Stimulated activated CD4-positive, alpha-beta T cell treated with anti-CD3 and anti-CD28 coated beads, Interleukin-15, amount 100 ng/mL, for 24 hours (primary cell): ENCODE measurements at regions not wholly inside any gene's neighbourhood (a gene's known extent, or its start where the extent isn't known, plus 50 kb on each side); places are given as distances from the start of the nearest gene placed in this dataset.

Source experiments
- DNase-seq: peaks from one replicate; pipeline ENCODE4 v3.0.0-alpha.2; 2020

- no peak for DNase-seq
Measured at GRCh38 chr12:24255920-24256665, 306.6 kb upstream of the SOX5 start.

GRCh38 chr12:24252602-24253001 lies 303.1 kb upstream of the SOX5 start:
- DNase-seq = no peak

GRCh38 chr12:24246934-24247333 lies 297.5 kb upstream of the SOX5 start:
- no peak for DNase-seq

GRCh38 chr12:24246376-24246775 lies 296.9 kb upstream of the SOX5 start:
- no peak for DNase-seq

GRCh38 chr12:24244801-24245200 lies 295.3 kb upstream of the SOX5 start:
- DNase-seq = no peak

GRCh38 chr12:24244231-24244630 lies 294.8 kb upstream of the SOX5 start:
- DNase-seq = no peak

GRCh38 chr12:24240707-24241106 lies 291.2 kb upstream of the SOX5 start:
- DNase-seq = no peak

- no peak for DNase-seq
Measured at GRCh38 chr12:24233519-24234246, 284.2 kb upstream of the SOX5 start.

- DNase-seq = no peak
Measured at GRCh38 chr12:24232531-24232930, 283.1 kb upstream of the SOX5 start.

GRCh38 chr12:24231298-24231697 lies 281.8 kb upstream of the SOX5 start:
- DNase-seq = no peak

- DNase-seq = no peak
Measured at GRCh38 chr12:24230061-24230701, 280.7 kb upstream of the SOX5 start.

- DNase-seq = no peak
Measured at GRCh38 chr12:24229031-24229700, 279.7 kb upstream of the SOX5 start.

- no peak for DNase-seq
Measured at GRCh38 chr12:24228371-24228770, 278.9 kb upstream of the SOX5 start.

- DNase-seq = no peak
Measured at GRCh38 chr12:24227551-24227950, 278.1 kb upstream of the SOX5 start.

- no peak for DNase-seq
Measured at GRCh38 chr12:24226745-24227350, 277.4 kb upstream of the SOX5 start.

GRCh38 chr12:24224401-24224800 lies 274.9 kb upstream of the SOX5 start:
- DNase-seq = no peak

- no peak for DNase-seq
Measured at GRCh38 chr12:24223926-24224325, 274.5 kb upstream of the SOX5 start.

GRCh38 chr12:24222968-24223367 lies 273.5 kb upstream of the SOX5 start:
- DNase-seq = no peak

- no peak for DNase-seq
Measured at GRCh38 chr12:24212496-24212895, 263.0 kb upstream of the SOX5 start.

- DNase-seq = no peak
Measured at GRCh38 chr12:24206621-24207020, 257.2 kb upstream of the SOX5 start.

GRCh38 chr12:24201258-24201970 lies 251.9 kb upstream of the SOX5 start:
- DNase-seq = no peak

- DNase-seq = no peak
Measured at GRCh38 chr12:24200010-24200409, 250.5 kb upstream of the SOX5 start.
